Erythroblast (primary cell): ENCODE measurements at regions not wholly inside any gene's neighbourhood (a gene's known extent, or its start where the extent isn't known, plus 50 kb on each side); places are given as distances from the start of the nearest gene placed in this dataset.

ENCODE experiments used
- GATA1 ChIP-seq: IDR thresholded peaks from 2 replicates; pipeline ENCODE4 v1.6.1; 2011; ENCODE audit warnings: low read depth, mild to moderate bottlenecking, control low read depth, low read length, moderate library complexity
- POLR2A ChIP-seq: IDR thresholded peaks from 2 replicates; pipeline ENCODE4 v1.6.1; 2011; ENCODE audit warnings: mild to moderate bottlenecking, low read length

DNA sequence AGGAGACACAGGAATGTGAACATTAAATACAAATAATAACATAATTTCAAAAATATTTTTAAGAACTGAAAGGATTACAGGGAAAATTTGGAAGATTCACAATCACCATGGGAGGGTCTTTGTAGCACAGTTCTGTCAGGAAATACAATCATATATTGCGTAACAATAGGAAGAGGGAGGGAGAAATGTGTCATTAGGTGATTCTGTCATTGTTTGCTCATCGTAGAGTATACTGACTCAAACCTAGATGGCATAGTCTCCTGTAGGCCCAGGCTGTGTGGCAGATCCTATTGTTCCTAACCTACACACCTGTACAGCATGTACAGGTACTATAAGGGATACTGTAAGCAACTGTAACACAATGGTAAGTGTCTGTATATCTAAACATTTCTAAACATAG, 330.4 kb downstream of the BRD1 start:
- TF ChIP-seq POLR2A (no peak), GATA1 (no peak)
